DMS53 treated with DMSO at 0.1 percent for 48 hours (cell line): ENCODE measurements at regions not wholly inside any gene's neighbourhood (a gene's known extent, or its start where the extent isn't known, plus 50 kb on each side); places are given as distances from the start of the nearest gene placed in this dataset.
"Not testable (repeated sequence)": the region's sequence is repeated elsewhere in the genome, so short reads cannot be mapped to it uniquely, and the experiment has no call there.

ENCODE experiments used
- DNase-seq: peaks from one replicate; lab custom pipeline; 2025; ENCODE audit not compliant: unreplicated experiment; lab: John Stamatoyannopoulos, UW

DNA sequence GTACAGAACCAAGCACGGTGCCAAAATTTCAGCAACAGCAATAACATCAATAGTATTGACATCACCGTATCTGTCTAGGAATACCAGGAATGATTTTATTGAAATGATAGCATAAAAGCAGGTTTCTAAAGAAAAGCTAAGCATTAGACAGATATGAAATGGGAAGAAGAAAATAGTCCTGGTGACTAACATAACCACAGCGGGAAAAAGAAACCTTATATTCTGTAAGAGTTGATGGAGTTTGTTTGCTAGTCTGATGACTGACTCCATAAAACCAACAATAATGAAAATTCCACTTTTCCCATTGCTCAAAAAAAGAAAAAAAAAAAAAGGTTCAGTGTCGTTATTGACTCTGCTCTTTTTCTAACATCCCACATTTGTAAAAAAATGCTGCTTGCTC lies 668.3 kb downstream of the IPMK start:
- DNase-seq: no peak

DNA sequence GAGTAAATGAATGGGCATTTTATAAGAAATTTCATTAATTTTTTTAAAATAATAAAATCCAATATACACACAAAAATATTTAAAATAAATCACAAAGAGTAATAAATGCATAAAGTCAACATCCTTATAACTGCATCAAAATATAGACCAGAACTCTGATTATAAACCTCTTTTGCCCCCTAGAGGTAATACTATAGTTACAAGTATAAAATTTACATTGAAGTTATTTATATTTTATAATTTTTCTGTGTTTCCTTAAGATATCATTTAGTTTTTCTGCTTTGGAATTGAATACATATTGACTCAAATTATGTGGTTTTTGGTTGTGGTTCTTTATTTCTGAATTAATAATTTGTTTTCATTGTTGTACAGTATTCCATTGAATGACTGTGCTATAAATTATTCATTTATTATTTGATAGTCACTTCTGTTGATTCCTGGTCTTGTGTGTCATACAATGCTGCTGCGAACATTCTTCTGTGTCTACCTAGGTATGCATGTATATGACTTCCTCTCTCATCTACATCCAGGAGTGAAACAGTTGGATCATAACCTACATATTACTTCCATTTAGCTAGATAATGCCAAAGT lies 673.6 kb downstream of the IPMK start:
- DNase-seq: no peak

DNA sequence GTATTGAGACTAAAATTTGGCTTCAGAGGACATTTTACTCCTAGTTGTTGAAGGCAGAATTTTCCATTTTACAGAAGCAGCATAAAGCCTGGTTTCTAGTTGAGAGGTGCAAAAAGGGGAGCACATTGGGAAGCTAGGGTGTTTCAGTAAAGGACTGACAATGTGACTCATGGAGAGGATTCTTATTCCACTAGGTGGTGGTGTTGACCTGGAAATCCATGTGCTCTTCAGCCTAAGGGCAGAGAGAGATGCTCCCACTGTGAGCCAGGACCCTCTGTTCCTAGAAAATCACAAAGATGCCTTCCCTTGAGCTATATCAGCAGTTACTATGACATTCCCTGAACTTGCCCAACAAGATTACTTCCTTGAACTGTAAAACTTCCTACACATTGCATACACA lies 687.8 kb downstream of the IPMK start:
- DNase-seq: peak; percentile 24

GRCh38 chr10:57562211-57562610 lies 705.5 kb downstream of the IPMK start:
- no peak for DNase-seq

GRCh38 chr10:57551774-57552173 lies 715.9 kb downstream of the IPMK start:
- DNase-seq: not testable (repeated sequence)

DNA sequence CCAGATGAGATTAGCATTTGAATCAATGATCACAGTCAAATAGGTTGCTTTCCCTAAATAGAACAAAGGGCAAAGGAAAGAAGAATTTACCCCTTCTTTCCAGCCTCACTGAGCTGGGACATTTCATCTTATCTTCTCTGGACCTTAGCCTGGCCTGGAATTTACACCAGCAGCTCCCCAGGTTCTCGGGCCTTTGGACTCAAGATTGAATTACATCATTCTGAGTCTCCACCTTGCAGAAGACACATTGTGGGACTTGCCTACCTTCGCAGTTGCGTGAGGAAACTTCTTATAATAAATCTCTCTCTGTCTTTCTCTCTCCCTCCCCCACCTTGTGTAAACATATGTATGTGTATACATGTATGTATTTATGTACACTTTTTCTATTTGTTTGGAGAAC lies 732.4 kb downstream of the IPMK start:
- no peak for DNase-seq

DNA sequence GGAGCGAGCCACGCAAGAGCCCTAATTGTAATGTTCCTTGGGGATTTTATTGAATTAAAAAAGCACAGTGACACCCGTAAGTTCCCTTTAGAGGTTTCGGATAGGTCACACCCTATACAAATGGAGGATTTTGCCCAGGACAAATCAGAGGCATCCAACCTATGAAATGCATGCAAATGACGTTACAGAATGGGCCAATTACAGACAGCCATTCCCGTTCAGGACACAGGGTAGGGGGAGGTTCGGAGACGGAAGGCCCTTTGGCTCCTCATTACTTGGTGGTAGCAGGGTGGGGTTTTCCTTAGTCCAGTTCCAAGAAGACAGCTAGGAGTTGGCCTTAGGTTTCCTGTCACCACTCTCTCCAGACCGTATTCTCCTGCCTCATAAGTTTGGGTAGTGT lies 754.1 kb downstream of the IPMK start:
- DNase-seq: no peak

DNA sequence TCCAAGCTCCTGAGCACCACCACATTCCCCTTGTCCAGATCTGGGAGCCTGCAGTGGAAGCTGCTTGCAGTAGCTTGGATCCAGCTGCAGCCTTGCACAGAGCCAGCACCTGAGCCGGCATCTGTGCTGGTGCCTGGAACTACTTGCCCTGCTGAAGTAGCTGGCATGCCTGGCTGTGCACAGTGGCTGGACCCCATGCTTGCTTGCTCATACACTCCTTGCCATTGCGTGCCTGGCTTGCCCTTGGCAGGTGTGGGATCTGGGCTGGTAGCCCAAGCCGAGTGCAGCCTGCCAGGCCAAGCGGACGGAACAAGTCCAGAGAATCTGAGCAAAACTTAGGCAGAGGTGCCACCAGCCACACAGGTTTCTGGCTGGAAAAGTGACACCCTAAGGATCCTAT lies 759.9 kb downstream of the IPMK start:
- DNase-seq: no peak

- no peak for DNase-seq
These were observed 761.1 kb downstream of the IPMK start for GRCh38 chr10:57506414-57507094.

DNA sequence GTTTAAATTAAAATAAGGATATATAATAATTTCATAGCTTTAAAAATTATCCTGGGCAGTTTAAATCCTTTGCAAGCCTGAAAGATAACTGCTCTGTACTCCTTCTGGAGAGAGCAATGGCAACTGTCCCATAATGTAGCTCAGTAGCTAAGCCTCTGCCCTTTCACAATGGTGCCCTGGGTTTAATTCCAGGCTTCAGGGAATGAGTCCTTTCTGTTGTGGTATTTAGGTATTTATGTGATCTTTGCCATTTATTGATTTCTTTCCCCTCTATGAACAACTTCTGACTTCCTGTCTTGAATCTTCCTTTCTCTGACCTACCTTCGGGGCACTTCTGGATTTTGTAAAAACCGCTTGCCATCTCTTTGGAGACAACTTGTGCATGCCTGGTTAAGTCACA lies 773.2 kb downstream of the IPMK start:
- DNase-seq: no peak

DNA sequence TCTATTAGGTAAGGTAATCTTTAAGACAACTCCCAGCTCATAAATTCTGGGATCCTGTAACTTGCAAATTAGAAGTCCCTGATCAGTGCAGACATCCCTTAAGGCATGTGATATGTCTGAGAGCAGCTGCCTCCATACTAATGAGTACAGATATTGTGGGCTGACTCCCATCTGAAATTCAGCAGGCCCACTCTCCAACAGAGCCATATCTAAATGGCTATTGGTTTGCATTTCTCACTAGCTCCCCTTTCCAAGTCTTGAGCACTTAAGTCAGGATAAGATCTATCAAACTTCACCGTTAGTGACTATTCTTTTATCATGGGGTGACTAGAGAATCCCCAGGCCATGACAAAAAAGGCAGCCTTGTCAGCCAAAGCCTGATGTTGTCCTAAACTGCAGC lies 785.4 kb downstream of the IPMK start:
- DNase-seq: no peak

DNA sequence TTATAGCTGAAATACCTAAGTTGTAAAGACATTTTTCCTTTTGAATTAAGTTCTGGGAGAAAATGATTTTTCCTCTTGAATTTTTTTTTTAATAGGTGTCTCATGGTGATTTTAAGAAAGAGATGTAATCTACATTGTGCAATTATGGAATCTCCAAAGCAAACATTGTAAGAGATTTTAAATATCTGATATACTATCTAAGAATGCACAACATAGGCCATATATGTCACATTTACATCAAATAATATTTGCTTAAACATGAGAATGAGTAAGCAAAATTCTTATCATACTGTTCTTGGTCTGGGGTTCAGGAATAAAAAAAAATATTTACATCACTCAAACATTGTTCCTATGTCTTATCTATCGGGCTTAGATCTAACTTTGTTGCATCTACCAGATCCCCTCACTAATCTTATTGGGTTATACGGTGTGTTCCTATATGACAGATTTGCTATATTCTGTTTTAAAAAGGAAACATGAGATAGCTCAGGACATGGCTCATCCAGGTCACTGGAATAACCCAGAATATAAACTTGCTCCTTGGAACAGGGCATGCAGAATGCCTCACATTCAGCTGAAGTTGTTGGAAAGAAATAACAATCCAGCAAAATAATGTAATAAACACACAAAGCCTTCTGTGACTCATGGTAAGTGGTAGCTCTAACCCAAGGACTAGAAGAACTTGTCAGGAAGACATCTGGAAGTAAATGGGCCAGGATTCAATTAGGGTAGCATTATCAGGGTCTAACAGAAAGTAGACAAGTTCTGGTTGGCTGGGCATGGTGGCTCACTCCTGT lies 794.7 kb downstream of the IPMK start:
- no peak for DNase-seq

DNA sequence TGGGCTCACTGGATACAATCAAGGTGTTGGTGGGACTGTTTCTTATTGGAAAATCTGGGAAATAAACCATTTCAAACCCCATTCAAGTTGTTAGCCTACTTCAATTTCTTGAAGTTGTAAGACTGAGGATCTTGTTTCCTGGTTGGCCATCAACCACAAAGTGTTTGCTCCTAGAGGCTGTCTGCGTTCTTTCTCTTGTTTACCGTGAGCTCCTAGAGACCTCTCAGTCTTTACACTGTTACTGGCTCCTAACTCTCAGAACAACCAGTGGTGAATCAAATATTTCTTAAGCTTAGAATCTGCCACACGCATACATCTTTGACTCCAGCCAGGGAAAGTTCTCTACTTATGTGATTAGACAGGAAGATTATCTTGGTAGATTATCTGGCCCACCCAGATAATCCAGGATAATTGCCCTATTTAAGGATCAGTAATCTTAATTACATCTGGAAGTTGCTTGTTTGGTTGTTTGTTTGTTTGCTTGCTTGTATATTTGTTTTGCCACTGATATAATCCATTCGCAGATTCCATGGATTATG lies 798.7 kb downstream of the IPMK start:
- DNase-seq: no peak

DNA sequence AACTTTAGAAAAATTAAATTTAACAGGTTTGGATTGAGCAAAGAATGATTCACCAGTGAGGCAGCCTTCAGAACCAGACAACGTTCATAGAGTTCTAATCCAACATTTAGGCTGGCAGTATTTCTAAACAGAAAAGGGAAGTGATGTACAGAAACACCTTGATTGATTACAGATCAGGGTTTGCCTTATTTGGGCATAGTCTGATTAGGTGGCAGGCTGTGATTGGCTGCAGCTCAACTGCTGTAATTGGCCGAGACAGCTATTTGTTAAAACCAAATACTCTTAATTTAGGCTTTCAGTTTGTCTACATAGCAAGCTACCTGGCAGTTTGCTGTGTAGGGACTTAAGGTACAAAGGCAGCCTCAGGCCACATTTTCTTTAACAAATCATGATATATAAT lies 802.5 kb downstream of the IPMK start:
- no peak for DNase-seq

DNA sequence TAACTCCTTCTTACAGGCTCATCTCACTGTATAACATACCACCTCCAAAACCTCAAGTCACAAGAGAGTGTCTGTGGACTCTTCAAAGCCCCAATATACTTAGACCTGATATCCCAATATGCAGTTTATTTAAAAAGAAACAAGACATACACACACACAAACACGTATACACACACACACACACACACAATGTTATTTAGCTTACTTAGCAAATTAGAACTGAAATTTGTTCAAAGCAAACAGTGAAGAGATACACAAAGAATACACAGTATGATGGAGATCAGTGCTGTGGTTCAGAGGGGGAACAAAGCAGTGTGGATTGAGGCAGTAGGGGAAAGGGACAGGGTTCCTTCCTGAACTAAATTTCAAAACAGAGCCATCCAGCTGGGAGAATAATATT lies 807.2 kb downstream of the IPMK start:
- no peak for DNase-seq

GRCh38 chr10:57457972-57458512 lies 809.7 kb downstream of the IPMK start:
- no peak for DNase-seq

DNA sequence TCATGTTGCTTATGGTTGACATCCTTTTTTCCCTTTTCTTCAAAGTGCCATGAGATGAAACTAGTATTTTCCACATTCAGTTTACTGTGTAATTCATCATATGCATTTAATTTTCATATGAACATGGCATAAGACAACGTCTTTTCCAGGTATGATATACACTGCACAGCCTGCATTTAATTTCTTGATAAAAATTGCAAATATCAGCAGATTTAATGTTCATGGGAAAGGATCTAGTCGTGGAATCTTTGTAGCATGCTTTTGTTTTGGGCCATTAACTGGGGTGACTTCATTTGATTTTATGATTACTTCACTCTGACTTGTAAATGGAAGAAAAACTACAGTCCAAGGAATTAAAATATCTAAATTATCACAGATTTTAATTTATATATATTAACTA lies 837.3 kb downstream of the IPMK start:
- no peak for DNase-seq

- no peak for DNase-seq
These were observed 846.8 kb downstream of the IPMK start for GRCh38 chr10:57420881-57421280.

- no peak for DNase-seq
These were observed 849.2 kb downstream of the IPMK start for GRCh38 chr10:57418476-57418875.

DNA sequence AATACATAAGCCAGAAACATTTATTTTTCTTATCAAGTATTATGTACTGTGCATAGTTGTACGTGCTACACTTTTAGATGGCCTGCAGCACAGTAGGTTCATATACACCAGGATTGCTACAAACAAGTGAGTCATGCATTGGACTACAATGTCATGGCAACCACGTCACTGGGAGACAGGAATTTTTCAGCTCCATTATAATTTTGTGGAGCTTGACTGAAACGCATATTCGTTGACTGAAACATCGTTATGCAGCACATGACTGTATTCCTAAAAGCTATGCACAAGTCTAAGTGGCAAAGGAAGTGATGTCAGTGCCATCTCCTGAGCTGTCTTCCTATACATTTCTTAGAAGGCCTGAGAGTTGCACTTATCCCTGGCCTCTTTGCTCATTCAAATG lies 871.8 kb downstream of the IPMK start:
- no peak for DNase-seq

DNA sequence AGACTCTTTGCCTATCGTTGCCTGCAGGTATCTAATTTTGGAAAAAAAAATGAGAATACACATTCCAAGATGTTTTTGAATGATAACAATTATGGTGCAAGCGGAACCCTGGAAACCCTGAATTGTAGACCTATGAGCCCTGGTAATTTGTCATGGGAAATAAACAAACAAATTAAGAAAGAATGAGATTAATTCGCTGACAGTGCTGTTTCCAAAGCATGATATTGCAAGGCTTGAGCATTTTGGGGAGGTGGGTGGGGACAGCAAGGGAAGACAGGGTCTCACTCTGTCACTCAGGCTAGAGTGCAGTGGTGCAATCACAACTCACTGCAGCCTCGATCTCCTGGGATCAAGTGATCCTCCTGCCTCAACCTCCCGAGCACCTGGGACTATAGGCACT lies 900.3 kb downstream of the IPMK start:
- no peak for DNase-seq

DNA sequence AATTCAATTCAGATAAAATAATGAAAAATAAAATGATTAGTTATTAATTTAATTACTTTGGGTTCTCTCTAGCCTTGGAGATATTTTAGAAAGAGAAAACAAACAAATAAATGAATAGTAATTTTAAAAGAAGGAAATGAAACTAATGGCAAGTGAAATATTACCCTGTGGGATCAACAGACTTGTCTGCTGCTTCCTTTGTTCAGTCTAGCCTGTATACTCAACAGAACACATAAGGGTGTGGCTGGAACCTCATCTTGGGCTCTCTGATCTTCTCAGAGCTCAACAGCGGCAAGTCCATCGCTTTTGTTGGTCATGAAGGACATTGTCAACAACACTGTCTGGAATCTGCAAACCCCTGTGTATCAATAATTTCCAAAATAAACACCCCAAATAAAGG lies 904.9 kb downstream of the IPMK start:
- DNase-seq: no peak
